Right ventricle myocardium superior (tissue), 1 donor: ENCODE measurements at regions not wholly inside any gene's neighbourhood (a gene's known extent, or its start where the extent isn't known, plus 50 kb on each side); places are given as distances from the start of the nearest gene placed in this dataset.

Source experiments
- ATAC-seq: fragments of 200-7000 bp; cut with Tn5 transposase; one replicate; pipeline ENCODE4 v1.9.1; 2020; ENCODE audit warnings: mild to moderate bottlenecking; ENCODE audit not compliant: poor library complexity
- DNase-seq: peaks from one replicate; pipeline ENCODE4 v3.0.0-alpha.2; 2020
- intact Hi-C: fragments of 100-400 bp; cut with DNase I; formaldehyde crosslinking; loops from one replicate; pipeline ENCODE4 v1.11.2; 2022
- donor health status: DM: no; HTN: yes; CAD: no; lungs with severe emphysema.

GRCh38 chr20:48175261-48175660, 390.0 kb upstream of the SULF2 start:
- no peak for DNase-seq
- no peak for ATAC-seq
- intact Hi-C loops, result no loop called here

GRCh38 chr20:48172357-48172702, 387.0 kb upstream of the SULF2 start:
- DNase-seq (no peak), ATAC-seq (no peak)
- intact Hi-C loops, result no loop called here

GRCh38 chr20:48171626-48172356, 386.5 kb upstream of the SULF2 start:
- intact Hi-C loops, result no loop called here
- no peak for ATAC-seq
- no peak for DNase-seq

- no peak for DNase-seq
- intact Hi-C loops, result no loop called here
Measured at GRCh38 chr20:48171071-48171470, 385.8 kb upstream of the SULF2 start.

GRCh38 chr20:48170625-48171024, 385.3 kb upstream of the SULF2 start:
- DNase-seq (no peak), ATAC-seq (no peak)
- intact Hi-C loops, result no loop called here

More at GRCh38 chr20:48171071-48171470, 385.8 kb upstream of the SULF2 start:
- ATAC-seq, result no peak

GRCh38 chr20:48169650-48170225, 384.5 kb upstream of the SULF2 start:
- ATAC-seq (no peak), DNase-seq (no peak)
- intact Hi-C loops, result no loop called here

- DNase-seq (no peak), ATAC-seq (no peak)
- intact Hi-C loops, result no loop called here
Measured at GRCh38 chr20:48166082-48166835, 381.0 kb upstream of the SULF2 start.

GRCh38 chr20:48165401-48165685, 380.1 kb upstream of the SULF2 start:
- intact Hi-C loops, result no loop called here
- DNase-seq (no peak), ATAC-seq (no peak)

- ATAC-seq, result no peak
- intact Hi-C loops, result no loop called here
- no peak for DNase-seq
Measured at GRCh38 chr20:48164566-48165400, 379.5 kb upstream of the SULF2 start.

GRCh38 chr20:48164034-48164433, 378.8 kb upstream of the SULF2 start:
- intact Hi-C loops, result no loop called here
- ATAC-seq (no peak), DNase-seq (no peak)

GRCh38 chr20:48163505-48163904, 378.2 kb upstream of the SULF2 start:
- ATAC-seq (no peak), DNase-seq (no peak)
- intact Hi-C loops, result no loop called here

- ATAC-seq (no peak), DNase-seq (no peak)
- intact Hi-C loops, result no loop called here
Measured at GRCh38 chr20:48162621-48163020, 377.3 kb upstream of the SULF2 start.

GRCh38 chr20:48159145-48160008, 374.1 kb upstream of the SULF2 start:
- no peak for DNase-seq
- intact Hi-C loops, result no loop called here

GRCh38 chr20:48158014-48158413, 372.7 kb upstream of the SULF2 start:
- no peak for ATAC-seq
- intact Hi-C loops, result no loop called here
- no peak for DNase-seq

More at GRCh38 chr20:48159145-48160008, 374.1 kb upstream of the SULF2 start:
- no peak for ATAC-seq

- ATAC-seq (no peak), DNase-seq (no peak)
- intact Hi-C loops, result no loop called here
Measured at GRCh38 chr20:48156951-48157700, 371.8 kb upstream of the SULF2 start.

- DNase-seq (no peak), ATAC-seq (no peak)
- intact Hi-C loops, result no loop called here
Measured at GRCh38 chr20:48156521-48156920, 371.2 kb upstream of the SULF2 start.

GRCh38 chr20:48155268-48155667, 370.0 kb upstream of the SULF2 start:
- ATAC-seq, result no peak
- intact Hi-C loops, result no loop called here

More at GRCh38 chr20:48155268-48155667, 370.0 kb upstream of the SULF2 start:
- DNase-seq, result no peak
